Suprapubic skin (tissue), 4 donors: ENCODE measurements at regions not wholly inside any gene's neighbourhood (a gene's known extent, or its start where the extent isn't known, plus 50 kb on each side); places are given as distances from the start of the nearest gene placed in this dataset.
"Not testable (repeated sequence)": the region's sequence is repeated elsewhere in the genome, so short reads cannot be mapped to it uniquely, and the experiment has no call there.

Source experiments
- DNase-seq, 2 donors: peaks; one replicate each; pipeline ENCODE4 v3.0.0-alpha.2; 2019; ENCODE audit warnings: low spot score in 2 of 2
- H3K27ac ChIP-seq: fragments of 200-600 bp; sonication (generic); one replicate; pipeline ENCODE4 v1.5.1; 2019
- H3K27me3 ChIP-seq: fragments of 200-600 bp; sonication (generic); one replicate; pipeline ENCODE4 v1.5.1; 2019
- H3K36me3 ChIP-seq: fragments of 200-600 bp; sonication (generic); one replicate; pipeline ENCODE4 v1.5.1; 2019
- H3K4me1 ChIP-seq: fragments of 200-600 bp; sonication (generic); one replicate; pipeline ENCODE4 v1.5.1; 2019
- H3K4me3 ChIP-seq: fragments of 200-600 bp; sonication (generic); one replicate; pipeline ENCODE4 v1.5.1; 2019; ENCODE audit warnings: mild to moderate bottlenecking
- H3K9me3 ChIP-seq: fragments of 200-600 bp; sonication (generic); one replicate; pipeline ENCODE4 v1.5.1; 2019
- EP300 ChIP-seq: sonication (generic); formaldehyde crosslinking; IDR thresholded peaks from one replicate; pipeline ENCODE4 v1.6.1; 2017; ENCODE audit warnings: antibody characterized with exemption
- POLR2A ChIP-seq, 2 donors: fragments of 450-650 bp; IDR thresholded peaks; one replicate each; pipeline ENCODE4 v1.6.1; 2017; ENCODE audit warnings: antibody characterized with exemption in 2 of 2, mild to moderate bottlenecking in 2 of 2, moderate library complexity in 2 of 2
- POLR2AphosphoS5 ChIP-seq, 3 donors: sonication (generic); formaldehyde crosslinking; IDR thresholded peaks; one replicate each; pipeline ENCODE4 v1.6.1; 2017; ENCODE audit warnings: antibody characterized with exemption in 3 of 3
- WGBS: methylation state at CpG from one replicate; pipeline ENCODE4 v1.1.5; 2018; 5-methylcytosine and 5-hydroxymethylcytosine counted together
- TF ChIP-seq, protein P1 (sequence below), 2 donors: fragments of 200-600 bp in 1 of 2; fragments of 450-650 bp in 1 of 2; sonication (generic) in 1 of 2; IDR thresholded peaks; one replicate each; pipeline ENCODE4 v1.5.1; 2016 to 2019; ENCODE audit warnings: antibody characterized with exemption in 2 of 2, mild to moderate bottlenecking in 1 of 2, moderate library complexity in 1 of 2

DNA sequence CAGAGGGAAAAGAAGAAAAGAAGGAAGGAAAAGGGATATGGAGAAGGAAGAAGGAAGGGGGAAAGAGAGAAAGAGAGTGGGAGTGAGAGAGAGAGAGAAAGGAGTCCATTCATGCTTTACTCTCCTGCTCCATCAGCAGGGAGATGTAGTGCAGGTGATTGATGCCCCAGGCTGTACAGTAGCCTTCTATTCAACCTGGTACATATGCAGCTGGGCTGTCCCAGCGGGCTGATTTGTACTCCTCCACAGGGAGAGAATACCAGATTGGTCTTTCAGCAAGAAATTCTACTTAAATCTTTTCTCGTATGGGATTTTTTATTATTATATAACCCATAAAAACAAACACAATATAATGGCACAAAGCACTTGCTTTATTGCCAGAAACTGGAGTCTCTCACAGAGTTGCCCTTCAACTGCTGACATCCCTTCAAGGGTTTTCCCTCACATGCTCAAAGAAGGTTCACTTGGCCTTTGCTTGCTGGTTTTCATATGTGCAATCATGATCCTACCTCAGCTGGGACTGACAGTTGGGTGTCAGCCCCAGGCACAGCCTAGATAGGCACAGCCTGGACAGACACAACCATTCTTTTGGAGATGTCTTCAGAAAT lies 380.1 kb upstream of the RIOK2 start:
- Histone ChIP-seq H3K9me3 (no peaks in the 10 kb centered on the region), H3K27me3 (no peaks in the 10 kb centered on the region), H3K4me1 (no peaks in the 10 kb centered on the region), H3K36me3 (no peaks in the 10 kb centered on the region), H3K27ac (no peak overlapping the region), H3K4me3 (no peak overlapping the region)
- TF ChIP-seq EP300 (no peak), POLR2AphosphoS5 (IDR thresholded peaks at IDR 0.05) (no peak)
- TF ChIP-seq, protein P1, sequence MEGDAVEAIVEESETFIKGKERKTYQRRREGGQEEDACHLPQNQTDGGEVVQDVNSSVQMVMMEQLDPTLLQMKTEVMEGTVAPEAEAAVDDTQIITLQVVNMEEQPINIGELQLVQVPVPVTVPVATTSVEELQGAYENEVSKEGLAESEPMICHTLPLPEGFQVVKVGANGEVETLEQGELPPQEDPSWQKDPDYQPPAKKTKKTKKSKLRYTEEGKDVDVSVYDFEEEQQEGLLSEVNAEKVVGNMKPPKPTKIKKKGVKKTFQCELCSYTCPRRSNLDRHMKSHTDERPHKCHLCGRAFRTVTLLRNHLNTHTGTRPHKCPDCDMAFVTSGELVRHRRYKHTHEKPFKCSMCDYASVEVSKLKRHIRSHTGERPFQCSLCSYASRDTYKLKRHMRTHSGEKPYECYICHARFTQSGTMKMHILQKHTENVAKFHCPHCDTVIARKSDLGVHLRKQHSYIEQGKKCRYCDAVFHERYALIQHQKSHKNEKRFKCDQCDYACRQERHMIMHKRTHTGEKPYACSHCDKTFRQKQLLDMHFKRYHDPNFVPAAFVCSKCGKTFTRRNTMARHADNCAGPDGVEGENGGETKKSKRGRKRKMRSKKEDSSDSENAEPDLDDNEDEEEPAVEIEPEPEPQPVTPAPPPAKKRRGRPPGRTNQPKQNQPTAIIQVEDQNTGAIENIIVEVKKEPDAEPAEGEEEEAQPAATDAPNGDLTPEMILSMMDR (IDR thresholded peaks at IDR 0.05): no peak
- WGBS: 54% methylated on average over 2 of the region's 2 CpGs
- no peak for DNase-seq

DNA sequence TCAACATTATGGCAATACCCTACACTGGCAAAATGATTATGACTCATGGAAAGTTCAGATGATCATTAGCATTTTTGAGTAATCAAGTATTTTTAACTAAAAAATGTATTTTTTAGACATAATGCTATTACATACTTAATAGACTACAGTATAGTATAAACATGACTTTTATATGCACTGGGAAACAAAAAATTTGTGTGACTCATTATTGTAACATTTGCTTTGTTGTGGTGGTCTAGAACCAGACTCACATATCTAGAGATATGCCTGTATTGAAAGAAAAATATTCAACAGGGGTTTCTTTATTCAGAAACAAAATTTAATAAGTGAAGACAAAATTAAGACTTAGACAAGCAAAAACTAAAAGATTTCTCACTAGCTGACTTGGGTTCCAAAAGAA lies 385.3 kb upstream of the RIOK2 start:
- Histone ChIP-seq H3K27me3 (no peaks in the 10 kb centered on the region), H3K4me1 (no peaks in the 10 kb centered on the region), H3K9me3 (peaks cover 20% of the 10 kb centered on the region), H3K4me3 (no peak overlapping the region), H3K36me3 (no peaks in the 10 kb centered on the region), H3K27ac (no peak overlapping the region)
- DNase-seq: no peak
- no peak for TF ChIP-seq POLR2A (IDR thresholded peaks at IDR 0.05)
- TF ChIP-seq, protein P1 (IDR thresholded peaks at IDR 0.05): no peak
- TF ChIP-seq POLR2AphosphoS5 (IDR thresholded peaks at IDR 0.05): no peak
- no peak for TF ChIP-seq EP300

DNA sequence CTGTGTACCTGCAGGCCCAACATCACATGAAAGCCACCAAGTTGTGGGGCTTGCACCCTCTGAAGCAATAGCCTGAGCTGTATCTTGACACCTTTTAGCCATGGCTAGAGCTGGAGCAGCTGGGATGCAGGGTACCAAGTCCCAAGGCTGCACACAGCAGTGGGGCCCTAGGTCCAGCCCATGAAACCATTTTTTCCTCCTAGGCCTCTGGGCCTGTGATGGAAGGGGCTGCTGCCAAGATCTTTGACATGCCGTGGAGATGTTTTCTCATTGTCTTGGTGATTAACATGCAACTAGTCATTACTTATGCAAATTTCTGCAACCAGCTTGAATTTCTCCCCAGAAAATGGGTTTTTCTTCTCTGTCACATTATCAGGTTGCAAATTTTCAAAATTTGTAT lies 387.2 kb upstream of the RIOK2 start:
- no peak overlapping the region for H3K27ac ChIP-seq
- H3K4me1 ChIP-seq: no peaks in the 10 kb centered on the region
- H3K36me3 ChIP-seq: no peaks in the 10 kb centered on the region
- WGBS: 86% methylated on average over 1 of the region's 1 CpG
- H3K4me3 ChIP-seq: no peak overlapping the region
- no peak for TF ChIP-seq POLR2A (IDR thresholded peaks at IDR 0.05)
- TF ChIP-seq, protein P1 (IDR thresholded peaks at IDR 0.05): no peak
- no peak for TF ChIP-seq EP300
- no peak for TF ChIP-seq POLR2AphosphoS5 (IDR thresholded peaks at IDR 0.05)
- DNase-seq: no peak
- H3K27me3 ChIP-seq: no peaks in the 10 kb centered on the region
- peaks cover 20% of the 10 kb centered on the region for H3K9me3 ChIP-seq

DNA sequence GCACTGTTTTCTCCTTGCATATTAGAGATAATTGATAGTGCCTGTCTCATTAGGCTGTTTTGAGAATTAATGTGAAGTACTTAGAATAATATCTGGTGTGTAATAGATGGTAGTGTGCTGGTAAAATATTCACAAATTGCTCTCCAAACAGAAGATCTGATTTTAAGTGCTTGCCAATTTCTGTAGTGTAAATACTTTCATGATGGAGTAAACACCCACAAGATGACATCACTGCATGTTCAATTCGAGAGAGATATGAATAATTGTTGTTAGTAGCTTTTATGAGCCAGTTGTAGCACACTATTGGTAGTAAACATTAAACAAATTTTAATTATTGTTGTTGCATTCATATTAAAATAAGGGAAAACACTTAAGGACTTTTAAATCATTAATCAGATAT lies 392.3 kb upstream of the RIOK2 start:
- Histone ChIP-seq H3K9me3 (peaks cover 10% of the 10 kb centered on the region), H3K36me3 (no peaks in the 10 kb centered on the region), H3K27ac (no peak overlapping the region), H3K27me3 (no peaks in the 10 kb centered on the region), H3K4me1 (no peaks in the 10 kb centered on the region), H3K4me3 (no peak overlapping the region)
- no peak for DNase-seq
- WGBS: 45% methylated on average over 1 of the region's 1 CpG
- TF ChIP-seq POLR2A (IDR thresholded peaks at IDR 0.05) (no peak), POLR2AphosphoS5 (IDR thresholded peaks at IDR 0.05) (no peak), EP300 (no peak)
- TF ChIP-seq, protein P1 (IDR thresholded peaks at IDR 0.05): no peak

DNA sequence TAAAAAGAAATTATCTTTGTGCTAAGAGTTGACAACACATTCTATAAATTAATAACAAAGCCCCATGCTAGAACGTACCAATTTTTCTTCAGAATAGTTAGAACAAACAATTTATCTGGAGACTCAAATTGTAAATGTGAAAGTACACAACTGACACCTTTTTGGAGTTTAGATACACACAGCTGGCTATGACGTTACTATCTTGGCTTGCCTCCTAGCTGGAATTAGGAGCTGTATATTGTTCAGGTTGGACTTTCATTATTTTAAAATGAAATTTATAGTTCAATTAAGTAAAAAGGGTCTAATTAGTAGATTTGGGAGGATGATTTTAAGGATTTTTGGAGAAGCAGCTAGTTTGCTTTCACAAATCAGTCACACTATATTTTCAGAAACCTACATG lies 393.9 kb upstream of the RIOK2 start:
- Histone ChIP-seq H3K36me3 (no peaks in the 10 kb centered on the region), H3K4me1 (no peaks in the 10 kb centered on the region), H3K4me3 (no peak overlapping the region), H3K9me3 (no peaks in the 10 kb centered on the region), H3K27ac (no peak overlapping the region), H3K27me3 (no peaks in the 10 kb centered on the region)
- WGBS: 42% methylated on average over 2 of the region's 2 CpGs
- DNase-seq: no peak
- TF ChIP-seq POLR2A (IDR thresholded peaks at IDR 0.05) (no peak), EP300 (no peak), POLR2AphosphoS5 (IDR thresholded peaks at IDR 0.05) (no peak)
- TF ChIP-seq, protein P1 (IDR thresholded peaks at IDR 0.05): no peak

DNA sequence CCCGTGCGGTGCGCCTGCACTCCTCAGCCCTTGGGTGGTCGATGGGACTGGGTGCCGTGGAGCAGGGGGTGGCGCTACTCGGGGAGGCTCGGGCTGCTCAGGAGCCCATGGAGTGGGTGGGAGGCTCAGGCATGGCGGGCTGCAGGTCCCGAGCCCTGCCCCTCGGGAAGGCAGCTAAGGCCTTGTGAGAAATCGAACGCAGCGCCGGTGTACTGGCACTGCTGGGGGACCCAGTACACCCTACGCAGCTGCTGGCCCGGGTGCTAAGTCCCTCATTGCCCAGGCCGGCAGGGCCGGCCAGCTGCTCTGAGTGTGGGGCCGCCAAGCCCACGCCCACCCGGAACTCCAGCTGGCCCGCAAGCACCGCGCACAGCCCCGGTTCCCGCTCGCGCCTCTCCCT lies 396.9 kb upstream of the RIOK2 start:
- H3K27ac ChIP-seq, H3K27me3 ChIP-seq, DNase-seq, H3K36me3 ChIP-seq, H3K4me3 ChIP-seq, H3K4me1 ChIP-seq, H3K9me3 ChIP-seq: not testable (repeated sequence)
- 94% methylated on average over 7 of the region's 29 CpGs for WGBS
